HG03108 (cell line): ENCODE measurements at regions not wholly inside any gene's neighbourhood (a gene's known extent, or its start where the extent isn't known, plus 50 kb on each side); places are given as distances from the start of the nearest gene placed in this dataset.

Experiments
- ATAC-seq: cut with Tn5 transposase; IDR thresholded peaks from one replicate; pipeline ENCODE4 v1.9.1; 2021; ENCODE audit warnings: moderate library complexity; ENCODE audit not compliant: unreplicated experiment

GRCh38 chr4:34176609-34177008 lies 2067.7 kb downstream of the ARAP2 start:
- no peak for ATAC-seq

DNA sequence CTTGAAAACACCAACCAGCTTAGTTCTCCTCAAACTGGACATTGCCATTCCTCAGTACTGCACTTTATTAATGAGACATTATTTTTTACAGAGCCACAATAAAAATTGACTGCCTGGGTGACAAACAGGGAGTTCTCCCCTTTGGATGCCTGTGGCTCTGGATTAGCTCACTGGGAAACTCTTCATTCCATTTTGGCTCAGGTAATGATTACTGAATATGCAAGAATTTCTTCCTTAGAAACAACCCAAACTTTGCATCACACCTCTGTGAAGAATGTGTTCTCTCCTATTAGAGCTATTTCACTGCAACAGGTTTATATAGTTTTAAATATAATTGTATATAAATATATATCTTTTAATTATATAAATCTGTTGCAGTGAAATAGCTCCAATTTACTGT lies 2065.8 kb downstream of the ARAP2 start:
- ATAC-seq, result no peak

GRCh38 chr4:34181311-34181841 lies 2062.9 kb downstream of the ARAP2 start:
- ATAC-seq, result no peak

GRCh38 chr4:34181891-34182290 lies 2062.4 kb downstream of the ARAP2 start:
- no peak for ATAC-seq

GRCh38 chr4:34182306-34182705 lies 2062.0 kb downstream of the ARAP2 start:
- ATAC-seq, result no peak

- no peak for ATAC-seq
Observed at GRCh38 chr4:34183926-34184325, 2060.4 kb downstream of the ARAP2 start.

- ATAC-seq, result no peak
Observed at GRCh38 chr4:34187056-34187455, 2057.3 kb downstream of the ARAP2 start.

- no peak for ATAC-seq
Observed at GRCh38 chr4:34191443-34191842, 2052.9 kb downstream of the ARAP2 start.

DNA sequence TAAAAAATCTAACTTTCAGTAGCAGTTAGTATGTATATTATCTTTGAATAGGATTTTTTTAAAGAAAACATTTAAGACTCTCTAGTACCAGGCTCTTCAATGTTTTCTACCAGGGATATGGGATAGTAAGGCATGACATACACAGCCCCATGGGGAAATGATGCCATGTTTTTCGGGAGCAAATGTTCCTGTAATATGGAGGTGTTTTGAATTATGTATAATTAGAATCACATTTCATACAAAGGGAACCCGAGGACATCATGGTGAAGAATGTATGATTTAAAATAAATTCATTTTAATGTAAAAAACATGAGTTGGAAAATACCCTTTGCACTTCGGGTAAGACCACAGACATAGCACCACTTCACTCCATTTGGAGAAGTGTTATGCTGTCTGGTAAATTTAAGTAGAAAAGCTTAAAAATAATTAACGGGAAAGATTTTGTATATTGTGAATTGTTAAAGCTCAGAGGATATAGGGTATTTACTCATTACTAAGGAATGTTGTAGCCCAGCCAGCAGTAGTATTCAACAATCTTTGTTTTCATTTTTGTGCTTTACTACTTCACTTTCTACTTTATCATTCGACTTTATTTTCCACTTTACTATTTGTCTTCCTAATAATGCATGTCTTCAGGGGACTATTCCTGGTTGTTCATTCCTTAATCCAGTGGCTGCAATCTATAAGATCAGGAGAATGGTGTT lies 2050.7 kb downstream of the ARAP2 start:
- ATAC-seq, result no peak

DNA sequence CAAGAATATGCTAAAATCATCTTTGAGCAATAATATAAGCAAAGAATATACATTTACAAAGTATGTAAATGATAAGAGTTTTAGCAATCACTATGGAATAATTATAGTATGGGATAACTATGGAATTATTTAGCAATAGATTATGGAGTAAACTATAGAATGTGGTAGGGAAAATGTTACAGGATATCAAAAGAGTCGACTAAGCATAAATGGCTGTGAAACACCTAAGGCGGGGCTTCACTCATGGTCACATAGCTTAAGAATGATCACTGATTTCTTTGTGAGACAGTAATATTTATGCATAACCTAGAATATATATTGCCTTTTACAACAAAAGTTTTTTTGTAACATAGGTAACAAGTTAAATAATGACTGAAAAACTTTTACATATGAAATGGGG lies 2049.7 kb downstream of the ARAP2 start:
- ATAC-seq, result no peak

GRCh38 chr4:34196375-34196774 lies 2047.9 kb downstream of the ARAP2 start:
- ATAC-seq, result no peak

DNA sequence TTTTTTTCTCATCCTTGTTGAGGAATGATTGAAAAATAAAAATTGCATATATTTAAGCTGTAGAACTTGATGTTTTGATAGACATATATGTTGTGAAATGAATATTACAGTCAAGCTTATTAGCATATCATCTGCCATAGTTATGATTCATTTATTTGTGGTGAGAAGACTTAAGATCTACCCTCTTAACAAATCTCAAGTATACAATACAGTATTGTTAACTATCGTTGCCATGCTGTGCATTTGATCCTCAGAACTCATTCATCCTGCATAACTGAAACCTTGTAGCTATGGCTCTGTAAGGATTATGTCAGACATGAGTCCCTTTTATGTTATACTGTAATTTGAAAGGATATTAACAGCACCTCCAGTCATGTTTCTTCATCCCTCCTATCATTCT lies 2045.3 kb downstream of the ARAP2 start:
- no peak for ATAC-seq

DNA sequence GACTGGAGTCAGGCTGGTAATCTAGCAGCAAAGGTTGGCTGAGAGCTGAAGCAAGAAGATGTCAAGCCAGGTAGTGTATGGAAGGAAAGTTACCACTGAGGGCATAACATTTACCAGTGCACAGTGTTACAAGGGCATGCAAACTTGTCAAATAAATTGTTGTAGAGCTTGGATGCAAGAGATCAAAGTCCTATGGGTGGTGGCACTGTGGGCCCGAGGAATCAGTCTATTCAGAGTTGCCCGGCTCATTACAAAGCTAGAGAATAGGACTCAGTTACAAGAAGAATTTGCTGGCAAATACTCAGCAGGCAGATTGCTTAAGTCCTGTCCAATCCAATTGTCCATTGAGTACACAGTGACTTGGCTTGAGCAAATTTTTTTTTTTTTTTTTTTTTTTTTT lies 2043.8 kb downstream of the ARAP2 start:
- no peak for ATAC-seq

DNA sequence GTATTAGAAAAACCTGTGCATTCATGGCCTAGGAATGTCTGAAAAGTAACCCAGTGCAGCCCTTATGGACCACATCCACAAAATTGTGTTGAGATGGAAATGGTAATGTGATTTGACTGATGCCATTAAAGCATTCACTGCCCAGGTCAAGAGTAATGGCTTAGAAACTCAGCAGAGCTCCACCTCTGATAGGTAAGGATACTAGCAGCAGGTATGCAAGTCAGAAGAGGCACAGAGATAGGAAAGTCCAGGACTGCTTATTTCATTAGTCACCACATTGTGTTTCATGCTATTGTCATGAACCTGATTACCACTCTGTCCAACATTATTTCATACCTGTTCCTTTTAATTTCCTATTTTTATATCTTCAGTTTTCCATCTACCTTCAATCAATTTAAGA lies 2042.2 kb downstream of the ARAP2 start:
- no peak for ATAC-seq

DNA sequence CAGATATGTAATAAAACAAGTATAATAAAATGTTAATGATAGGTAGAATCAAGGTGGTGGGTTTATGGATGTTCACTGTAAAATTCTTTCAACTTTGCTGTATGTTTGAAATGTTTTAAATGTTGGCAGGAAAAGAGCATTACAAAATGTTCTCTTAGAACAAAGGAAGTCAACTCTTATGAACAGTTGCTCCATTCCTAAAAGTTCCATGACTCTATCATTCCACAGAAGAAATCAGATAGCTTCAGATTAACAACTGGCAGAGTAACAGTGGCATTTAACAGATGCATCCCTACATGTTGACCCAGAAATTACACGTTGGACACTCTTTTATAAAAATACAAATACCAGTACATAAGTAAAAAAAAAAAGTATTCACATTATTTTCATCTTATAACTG lies 2023.7 kb downstream of the ARAP2 start:
- no peak for ATAC-seq

DNA sequence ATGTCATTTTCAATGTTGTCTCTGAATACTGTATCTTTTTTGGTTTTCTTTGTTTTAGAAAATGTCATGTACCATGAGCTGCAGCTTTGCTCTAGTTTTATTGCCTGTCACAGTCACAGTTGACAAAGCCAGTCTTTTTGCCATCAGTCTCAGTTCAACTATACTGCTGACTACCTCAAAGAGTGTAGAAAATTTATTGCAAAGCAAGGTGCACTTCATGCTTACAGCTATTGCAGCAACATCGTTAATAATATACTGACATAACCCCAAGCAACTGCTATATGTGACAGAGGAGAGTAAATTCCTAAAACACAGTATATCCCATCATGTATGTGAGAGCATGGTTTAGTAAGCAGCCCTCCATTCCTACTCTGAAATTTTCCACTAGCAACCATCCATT lies 2022.3 kb downstream of the ARAP2 start:
- no peak for ATAC-seq

DNA sequence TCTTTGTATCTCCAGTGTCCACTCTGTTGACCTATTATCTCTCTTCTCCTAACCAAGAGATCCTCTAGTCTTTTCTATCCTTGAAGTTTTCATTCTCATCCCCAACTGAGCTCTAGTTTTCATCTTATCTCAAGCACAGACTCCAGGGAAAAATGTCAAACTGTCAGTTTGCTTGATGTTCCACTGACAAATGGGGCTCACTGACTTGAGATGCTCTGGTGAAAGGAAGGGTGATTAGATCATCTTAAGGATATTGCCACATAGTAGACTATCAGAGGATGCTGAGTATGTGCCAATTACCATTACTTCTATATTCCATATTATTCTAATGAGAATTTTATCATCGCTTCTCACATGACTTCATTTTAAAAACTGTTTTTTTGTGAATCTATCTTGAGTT lies 2008.2 kb downstream of the ARAP2 start:
- ATAC-seq, result no peak

GRCh38 chr4:34245276-34245675 lies 1999.0 kb downstream of the ARAP2 start:
- no peak for ATAC-seq

GRCh38 chr4:34250562-34250961 lies 1993.8 kb downstream of the ARAP2 start:
- ATAC-seq, result no peak

GRCh38 chr4:34253239-34253638 lies 1991.1 kb downstream of the ARAP2 start:
- ATAC-seq, result no peak

DNA sequence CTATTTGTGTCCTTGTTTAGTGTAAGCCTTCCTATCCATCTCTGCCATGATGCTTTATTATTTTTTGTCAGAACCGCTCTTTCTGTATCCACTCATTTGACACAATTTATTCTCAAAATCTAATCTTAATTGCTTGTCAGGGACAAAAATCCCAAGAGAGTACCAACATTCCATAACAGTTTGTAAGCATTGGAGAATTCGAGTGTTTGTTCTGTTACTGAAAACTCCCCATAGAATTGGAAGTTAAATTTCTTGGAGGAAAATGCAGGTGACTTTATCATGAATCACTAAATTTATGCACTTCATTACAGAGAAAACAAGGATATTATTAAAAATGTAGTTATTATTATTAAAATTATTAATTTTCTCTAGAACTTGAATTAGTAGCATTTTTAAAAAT lies 1986.1 kb downstream of the ARAP2 start:
- no peak for ATAC-seq

DNA sequence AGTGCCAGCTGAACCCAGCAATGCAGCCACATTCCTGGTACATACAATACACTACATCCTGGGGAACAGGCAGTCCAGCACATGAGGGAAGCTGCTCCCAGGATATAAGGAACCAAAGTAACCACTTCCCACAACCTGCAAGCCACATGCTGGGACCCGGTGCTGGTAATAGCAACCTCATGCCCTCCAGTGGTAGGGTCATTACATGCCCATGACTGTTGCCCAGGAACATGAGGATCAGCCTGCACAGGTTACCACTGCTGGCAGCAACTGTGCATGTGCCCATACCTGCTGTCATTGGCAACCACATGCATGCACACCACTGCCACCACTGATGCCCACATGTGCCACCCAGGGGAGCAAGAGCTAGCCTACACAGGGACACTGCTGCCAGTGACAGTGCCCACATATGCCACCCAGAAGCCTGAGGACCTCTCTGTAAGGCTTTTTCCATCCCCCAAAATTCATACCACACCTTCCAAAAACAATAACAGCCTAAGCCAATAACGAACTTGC lies 1982.5 kb downstream of the ARAP2 start:
- no peak for ATAC-seq

DNA sequence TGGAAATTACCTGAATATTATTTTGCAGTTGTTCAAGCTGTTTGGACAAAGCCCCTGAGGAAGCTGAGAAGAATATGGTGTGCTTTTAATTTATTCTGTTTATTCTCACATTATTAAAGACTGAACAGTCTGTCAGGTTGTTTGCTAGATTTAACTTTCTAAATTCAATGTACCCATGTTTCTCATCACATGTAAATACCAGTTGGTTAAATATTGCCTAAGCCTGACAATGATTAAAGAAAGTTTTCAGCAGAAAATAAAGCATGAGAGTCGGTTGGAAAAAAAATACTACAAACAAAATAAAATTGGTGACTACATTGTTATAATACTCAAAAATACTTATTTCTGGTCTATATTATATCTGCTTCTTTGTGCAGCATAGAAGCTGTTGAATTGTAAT lies 1974.7 kb downstream of the ARAP2 start:
- no peak for ATAC-seq
